ENCODE measurements at regions not wholly inside any gene's neighbourhood (a gene's known extent, or its start where the extent isn't known, plus 50 kb on each side); places are given as distances from the start of the nearest gene placed in this dataset.
"Not testable (repeated sequence)": the region's sequence is repeated elsewhere in the genome, so short reads cannot be mapped to it uniquely, and the experiment has no call there.

- no peak for DNase-seq
These were observed 320.1 kb downstream of the PTTG2 start for GRCh38 chr4:38280323-38280706.

GRCh38 chr4:38281371-38282071 is 321.3 kb downstream of the PTTG2 start:
- no peak for DNase-seq

GRCh38 chr4:38283724-38284123 is 323.5 kb downstream of the PTTG2 start:
- no peak for DNase-seq

GRCh38 chr4:38284294-38285030 is 324.3 kb downstream of the PTTG2 start:
- no peak for DNase-seq

GRCh38 chr4:38287101-38287851 is 327.1 kb downstream of the PTTG2 start:
- DNase-seq: no peak

- no peak for DNase-seq
These were observed 329.4 kb downstream of the PTTG2 start for GRCh38 chr4:38289553-38289952.

GRCh38 chr4:38290366-38290765 is 330.2 kb downstream of the PTTG2 start:
- DNase-seq: no peak

- DNase-seq: no peak
These were observed 330.7 kb downstream of the PTTG2 start for GRCh38 chr4:38290914-38291313.

- no peak for DNase-seq
These were observed 332.3 kb downstream of the PTTG2 start for GRCh38 chr4:38292529-38292928.

- DNase-seq: no peak
These were observed 334.0 kb downstream of the PTTG2 start for GRCh38 chr4:38294238-38294637.

GRCh38 chr4:38297061-38297460 is 336.9 kb downstream of the PTTG2 start:
- no peak for DNase-seq

- DNase-seq: no peak
These were observed 338.9 kb downstream of the PTTG2 start for GRCh38 chr4:38298868-38299713.

GRCh38 chr4:38302910-38303309 is 342.7 kb downstream of the PTTG2 start:
- no peak for DNase-seq

- not testable (repeated sequence) for DNase-seq
These were observed 344.3 kb downstream of the PTTG2 start for GRCh38 chr4:38304460-38304859.

- no peak for DNase-seq
These were observed 346.4 kb downstream of the PTTG2 start for GRCh38 chr4:38306482-38307071.

GRCh38 chr4:38308728-38309311 is 348.6 kb downstream of the PTTG2 start:
- DNase-seq: no peak

GRCh38 chr4:38309471-38309870 is 349.3 kb downstream of the PTTG2 start:
- no peak for DNase-seq

- no peak for DNase-seq
These were observed 350.3 kb downstream of the PTTG2 start for GRCh38 chr4:38310446-38311043.

GRCh38 chr4:38311495-38312126 is 351.4 kb downstream of the PTTG2 start:
- DNase-seq: no peak

GRCh38 chr4:38313175-38313574 is 350.8 kb upstream of the KLF3 start:
- peak; percentile 24 for DNase-seq

GRCh38 chr4:38313999-38314561 is 349.9 kb upstream of the KLF3 start:
- DNase-seq: no peak

Measured in NCI-H748 treated with DMSO at 0.1 percent for 48 hours (cell line).